Type B pancreatic cell (in vitro differentiated cells): ENCODE measurements at regions not wholly inside any gene's neighbourhood (a gene's known extent, or its start where the extent isn't known, plus 50 kb on each side); places are given as distances from the start of the nearest gene placed in this dataset.
A peak's percentile ranks its signal among the peaks of the same experiment; 100 is the strongest.

Experiments
- DNase-seq: peaks from one replicate; pipeline ENCODE4 v3.0.0; 2021; ENCODE audit warnings: mixed read lengths; ENCODE audit not compliant: unreplicated experiment; ENCODE audit errors: extremely low spot score
- H3K27ac Mint-ChIP-seq: 2 replicates; pipeline ENCODE4 v1.8.0; 2021; ENCODE audit warnings: mild to moderate bottlenecking, mixed read lengths
- H3K27me3 Mint-ChIP-seq: 2 replicates; pipeline ENCODE4 v1.8.0; 2021; ENCODE audit warnings: mixed read lengths
- H3K36me3 Mint-ChIP-seq: 2 replicates; pipeline ENCODE4 v1.8.0; 2021; ENCODE audit warnings: mixed read lengths
- H3K4me1 Mint-ChIP-seq: one replicate; pipeline ENCODE4 v1.8.0; 2021; ENCODE audit warnings: mixed read lengths; ENCODE audit not compliant: unreplicated experiment
- H3K4me3 Mint-ChIP-seq: 2 replicates; pipeline ENCODE4 v1.8.0; 2021; ENCODE audit warnings: mild to moderate bottlenecking, mixed read lengths
- H3K9me3 Mint-ChIP-seq: 2 replicates; pipeline ENCODE4 v1.8.0; 2021; ENCODE audit warnings: mixed read lengths
- CTCF ChIP-seq: fragments of 200-600 bp; sonication (generic); conservative IDR thresholded peaks from 2 replicates; pipeline ENCODE4 v1.5.0; 2021; ENCODE audit warnings: antibody characterized with exemption, mild to moderate bottlenecking

GRCh38 chr19:30145467-30145866, 203.4 kb downstream of the URI1 start:
- no peak overlapping the region for H3K27ac Mint-ChIP-seq

GRCh38 chr19:30146346-30146745, 204.3 kb downstream of the URI1 start:
- Mint-ChIP-seq H3K4me3 (no peak overlapping the region), H3K9me3 (no peaks in the 10 kb centered on the region), H3K27me3 (peaks cover 10% of the 10 kb centered on the region)

More at GRCh38 chr19:30145467-30145866, 203.4 kb downstream of the URI1 start:
- no peak for DNase-seq
- Mint-ChIP-seq H3K4me1 (peaks cover 4% of the 10 kb centered on the region), H3K27me3 (peaks cover 3% of the 10 kb centered on the region), H3K9me3 (no peaks in the 10 kb centered on the region), H3K36me3 (no peaks in the 10 kb centered on the region), H3K4me3 (no peak overlapping the region)
- no peak for TF ChIP-seq CTCF

GRCh38 chr19:30148039-30148790, 206.2 kb downstream of the URI1 start:
- TF ChIP-seq CTCF = no peak
- DNase-seq = no peak
- Mint-ChIP-seq H3K27me3 (peaks cover 10% of the 10 kb centered on the region), H3K4me1 (peaks cover 4% of the 10 kb centered on the region), H3K4me3 (no peak overlapping the region), H3K27ac (peak overlapping the region; percentile 24), H3K9me3 (no peaks in the 10 kb centered on the region), H3K36me3 (no peaks in the 10 kb centered on the region)

More at GRCh38 chr19:30146346-30146745, 204.3 kb downstream of the URI1 start:
- Mint-ChIP-seq H3K27ac (no peak overlapping the region), H3K4me1 (peaks cover 4% of the 10 kb centered on the region), H3K36me3 (no peaks in the 10 kb centered on the region)
- no peak for DNase-seq
- no peak for TF ChIP-seq CTCF

GRCh38 chr19:30148803-30149202, 206.8 kb downstream of the URI1 start:
- TF ChIP-seq CTCF = no peak
- Mint-ChIP-seq H3K4me3 (no peak overlapping the region), H3K27ac (peak overlapping the region; percentile 24)

GRCh38 chr19:30149300-30149699, 207.3 kb downstream of the URI1 start:
- Mint-ChIP-seq H3K27ac (no peak overlapping the region), H3K4me3 (no peak overlapping the region), H3K27me3 (peaks cover 12% of the 10 kb centered on the region), H3K9me3 (no peaks in the 10 kb centered on the region), H3K36me3 (no peaks in the 10 kb centered on the region), H3K4me1 (peaks cover 4% of the 10 kb centered on the region)
- TF ChIP-seq CTCF = no peak
- DNase-seq = no peak

More at GRCh38 chr19:30148803-30149202, 206.8 kb downstream of the URI1 start:
- Mint-ChIP-seq H3K36me3 (no peaks in the 10 kb centered on the region), H3K9me3 (no peaks in the 10 kb centered on the region), H3K4me1 (peaks cover 4% of the 10 kb centered on the region), H3K27me3 (peaks cover 8% of the 10 kb centered on the region)
- DNase-seq = no peak
